Tibial nerve (tissue), 4 donors: ENCODE measurements at regions not wholly inside any gene's neighbourhood (a gene's known extent, or its start where the extent isn't known, plus 50 kb on each side); places are given as distances from the start of the nearest gene placed in this dataset.

Experiments
- DNase-seq, 2 donors: peaks; one replicate each; pipeline ENCODE4 v3.0.0-alpha.2; 2019; ENCODE audit warnings: low spot score in 2 of 2
- H3K27ac ChIP-seq, 4 donors: fragments of 200-600 bp; sonication (generic) in 3 of 4; one replicate each; pipeline ENCODE4 v1.5.1; 2017 to 2019; ENCODE audit warnings: mild to moderate bottlenecking in 1 of 4
- H3K27me3 ChIP-seq, 2 donors: fragments of 200-600 bp; sonication (generic) in 1 of 2; one replicate each; pipeline versions ENCODE4 v1.5.1 to v1.6.0; 2017 to 2019
- H3K36me3 ChIP-seq, 3 donors: fragments of 200-600 bp; sonication (generic); one replicate each; pipeline ENCODE4 v1.5.1; 2018 to 2019
- H3K4me1 ChIP-seq, 4 donors: fragments of 200-600 bp; sonication (generic) in 3 of 4; one replicate each; pipeline ENCODE4 v1.5.1; 2017 to 2019
- H3K4me3 ChIP-seq, 4 donors: fragments of 200-600 bp; sonication (generic) in 3 of 4; one replicate each; pipeline ENCODE4 v1.5.1; 2017 to 2019; ENCODE audit warnings: mild to moderate bottlenecking in 1 of 4, moderate library complexity in 1 of 4
- H3K9me3 ChIP-seq, 4 donors: fragments of 200-600 bp; sonication (generic) in 3 of 4; one replicate each; pipeline ENCODE4 v1.5.1; 2017 to 2019
- CTCF ChIP-seq, 5 experiments: fragments of 200-600 bp in 3 of 5; fragments of 450-650 bp in 2 of 5; sonication (generic) in 3 of 5; IDR thresholded peaks; one replicate each; pipeline ENCODE4 v1.5.1; 2016 to 2019; ENCODE audit warnings: antibody characterized with exemption in 5 of 5, mild to moderate bottlenecking in 3 of 5, moderate library complexity in 2 of 5
- EP300 ChIP-seq, 2 donors: sonication (generic); formaldehyde crosslinking; IDR thresholded peaks; one replicate each; pipeline ENCODE4 v1.6.1; 2017; ENCODE audit warnings: antibody characterized with exemption in 2 of 2, mild to moderate bottlenecking in 1 of 2
- POLR2A ChIP-seq, 2 donors: fragments of 450-650 bp; IDR thresholded peaks; one replicate each; pipeline ENCODE4 v1.6.1; 2017; ENCODE audit warnings: antibody characterized with exemption in 2 of 2, mild to moderate bottlenecking in 2 of 2, moderate library complexity in 2 of 2
- WGBS, 2 donors: methylation state at CpG; one replicate each; pipeline ENCODE4 v1.1.5; 2018; 5-methylcytosine and 5-hydroxymethylcytosine counted together

DNA sequence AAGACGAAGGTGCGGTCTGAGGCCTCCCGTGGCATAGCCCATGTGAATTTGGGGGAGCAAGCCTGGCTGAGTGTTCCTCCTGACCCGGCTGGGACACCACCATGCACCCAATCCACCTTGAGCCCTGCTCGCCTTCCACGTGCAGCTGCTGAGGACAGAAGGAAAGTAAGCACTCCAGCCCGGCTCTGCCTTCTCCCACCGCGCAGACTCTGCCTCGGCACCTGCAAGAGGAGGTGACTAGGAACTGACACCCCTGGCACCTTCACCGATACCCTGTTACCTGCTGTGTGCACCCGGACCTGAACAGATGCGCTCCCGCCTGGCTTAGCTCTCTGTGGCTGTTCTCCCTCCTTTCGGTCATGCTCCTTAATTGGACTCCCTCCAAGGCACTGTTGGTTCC is 57.0 kb upstream of the OPN4 start:
- H3K9me3 ChIP-seq, result no peaks in the 10 kb centered on the region
- TF ChIP-seq CTCF (IDR thresholded peaks at IDR 0.05) (no peak), EP300 (IDR thresholded peaks at IDR 0.05) (no peak), POLR2A (IDR thresholded peaks at IDR 0.05) (no peak)
- H3K36me3 ChIP-seq, result no peaks in the 10 kb centered on the region
- no peak overlapping the region for H3K4me3 ChIP-seq
- no peak for DNase-seq
- H3K27ac ChIP-seq, result no peak overlapping the region
- H3K4me1 ChIP-seq, result no peaks in the 10 kb centered on the region
- H3K27me3 ChIP-seq, result no peaks in the 10 kb centered on the region
- whole genome bisulfite sequencing, 2 donors, result 86 to 89% methylated on average over 15 of the region's 15 CpGs

- H3K4me3 ChIP-seq, result no peak overlapping the region
- no peaks in the 10 kb centered on the region for H3K27me3 ChIP-seq
- H3K27ac ChIP-seq, result no peak overlapping the region
- no peaks in the 10 kb centered on the region for H3K9me3 ChIP-seq
- no peak for DNase-seq
- TF ChIP-seq CTCF (IDR thresholded peaks at IDR 0.05) (no peak), POLR2A (IDR thresholded peaks at IDR 0.05) (no peak), EP300 (IDR thresholded peaks at IDR 0.05) (no peak)
- H3K4me1 ChIP-seq, result no peaks in the 10 kb centered on the region
- H3K36me3 ChIP-seq, result no peaks in the 10 kb centered on the region
- WGBS, 2 donors, result 92 to 96% methylated on average over 1 of the region's 1 CpG
These were observed 56.2 kb upstream of the OPN4 start for GRCh38 chr10:86598151-86598550.

GRCh38 chr10:86599041-86599440 is 55.3 kb upstream of the OPN4 start:
- Histone ChIP-seq H3K9me3 (no peaks in the 10 kb centered on the region), H3K36me3 (no peaks in the 10 kb centered on the region), H3K27ac (no peak overlapping the region), H3K4me1 (no peaks in the 10 kb centered on the region), H3K4me3 (no peak overlapping the region), H3K27me3 (no peaks in the 10 kb centered on the region)
- DNase-seq, result no peak
- TF ChIP-seq POLR2A (IDR thresholded peaks at IDR 0.05), result no peak
- TF ChIP-seq EP300 (IDR thresholded peaks at IDR 0.05), result no peak
- TF ChIP-seq CTCF (IDR thresholded peaks at IDR 0.05), result no peak
- WGBS, 2 donors, result 83 to 87% methylated on average over 5 of the region's 5 CpGs

GRCh38 chr10:86599729-86600128 is 54.6 kb upstream of the OPN4 start:
- no peak overlapping the region for H3K4me3 ChIP-seq
- WGBS, 2 donors, result 45 to 49% methylated on average over 4 of the region's 4 CpGs
- DNase-seq, result no peak
- no peaks in the 10 kb centered on the region for H3K36me3 ChIP-seq
- no peak overlapping the region for H3K27ac ChIP-seq
- peaks cover 0 to under 1% (median 0%) of the 10 kb centered on the region in 4 donors for H3K9me3 ChIP-seq
- H3K4me1 ChIP-seq, result no peaks in the 10 kb centered on the region
- TF ChIP-seq EP300 (IDR thresholded peaks at IDR 0.05) (no peak), CTCF (IDR thresholded peaks at IDR 0.05) (no peak), POLR2A (IDR thresholded peaks at IDR 0.05) (no peak)
- H3K27me3 ChIP-seq, result no peaks in the 10 kb centered on the region

DNA sequence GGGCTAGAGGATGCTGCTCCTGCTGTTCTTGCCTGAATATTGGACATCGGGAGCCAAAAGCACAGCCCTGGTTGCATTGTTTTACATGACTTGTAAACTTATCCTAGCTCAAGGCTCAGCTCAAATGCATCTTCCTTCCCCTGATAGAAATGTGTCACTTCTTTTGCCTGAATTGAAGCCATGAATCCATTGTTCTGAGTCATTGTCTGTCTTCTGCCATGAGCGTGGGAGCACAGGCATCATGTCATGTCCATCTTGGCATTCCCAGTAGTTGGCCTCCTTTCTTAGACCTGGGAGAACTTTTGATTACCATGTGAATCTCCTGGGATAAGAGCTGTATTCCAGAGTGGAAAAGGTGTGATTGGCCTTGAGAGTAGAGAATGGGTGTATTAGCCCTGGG is 54.1 kb upstream of the OPN4 start:
- Histone ChIP-seq H3K27me3 (no peaks in the 10 kb centered on the region), H3K9me3 (peaks cover 0 to 5% (median 0%) of the 10 kb centered on the region in 4 donors), H3K36me3 (no peaks in the 10 kb centered on the region), H3K4me3 (no peak overlapping the region), H3K27ac (no peak overlapping the region), H3K4me1 (no peaks in the 10 kb centered on the region)
- DNase-seq, result no peak
- 84 to 93% methylated on average over 2 of the region's 2 CpGs for WGBS, 2 donors
- TF ChIP-seq EP300 (IDR thresholded peaks at IDR 0.05) (no peak), POLR2A (IDR thresholded peaks at IDR 0.05) (no peak)
